Hepatocyte (in vitro differentiated cells): ENCODE measurements at regions not wholly inside any gene's neighbourhood (a gene's known extent, or its start where the extent isn't known, plus 50 kb on each side); places are given as distances from the start of the nearest gene placed in this dataset.

Source experiments
- DNase-seq: peaks from one replicate; pipeline ENCODE4 v3.0.0-alpha.2; 2016; ENCODE audit warnings: low spot score
- H2AFZ ChIP-seq: fragments of 200-600 bp; sonication (generic); 2 replicates; pipeline ENCODE4 v1.6.0; 2016; ENCODE audit warnings: antibody characterized with exemption, mild to moderate bottlenecking
- H3K27ac ChIP-seq: fragments of 200-600 bp; sonication (generic); 2 replicates; pipeline ENCODE4 v1.5.1; 2016; ENCODE audit warnings: mild to moderate bottlenecking
- H3K27me3 ChIP-seq: fragments of 200-600 bp; sonication (generic); 2 replicates; pipeline ENCODE4 v1.6.1; 2016
- H3K36me3 ChIP-seq: fragments of 200-600 bp; sonication (generic); replicated peaks from 2 replicates; pipeline ENCODE4 v1.5.1; 2016; ENCODE audit warnings: low read depth; ENCODE audit not compliant: insufficient read depth
- H3K4me1 ChIP-seq: fragments of 200-600 bp; sonication (generic); 2 replicates; pipeline ENCODE4 v1.5.1; 2016; ENCODE audit warnings: mild to moderate bottlenecking, moderate library complexity; ENCODE audit not compliant: insufficient read depth
- H3K4me2 ChIP-seq: fragments of 200-600 bp; sonication (generic); 2 replicates; pipeline ENCODE4 v1.6.0; 2016
- H3K4me3 ChIP-seq: fragments of 200-600 bp; sonication (generic); 2 replicates; pipeline ENCODE4 v1.5.1; 2016; ENCODE audit warnings: mild to moderate bottlenecking
- H3K79me2 ChIP-seq: fragments of 200-600 bp; sonication (generic); 2 replicates; pipeline ENCODE4 v1.6.0; 2017; ENCODE audit warnings: mild to moderate bottlenecking
- H3K9me2 ChIP-seq: fragments of 200-600 bp; sonication (generic); replicated peaks from 2 replicates; pipeline ENCODE4 v1.6.0; 2017; ENCODE audit warnings: mild to moderate bottlenecking; ENCODE audit not compliant: insufficient read depth
- H3K9me3 ChIP-seq: fragments of 200-600 bp; sonication (generic); 2 replicates; pipeline ENCODE4 v1.5.1; 2016; ENCODE audit warnings: low read depth, mild to moderate bottlenecking
- H4K20me1 ChIP-seq: fragments of 200-600 bp; sonication (generic); 2 replicates; pipeline ENCODE4 v1.6.0; 2016; ENCODE audit warnings: mild to moderate bottlenecking; ENCODE audit not compliant: insufficient read depth, poor library complexity, severe bottlenecking
- EZH2 ChIP-seq: fragments of 200-600 bp; sonication (generic); IDR thresholded peaks from 2 replicates; pipeline ENCODE4 v1.6.1; 2016; ENCODE audit warnings: antibody characterized with exemption, mild to moderate bottlenecking, borderline replicate concordance
- EZH2phosphoT487 ChIP-seq: fragments of 200-600 bp; sonication (generic); IDR thresholded peaks from one replicate; pipeline ENCODE4 v1.6.1; 2018; ENCODE audit warnings: antibody characterized with exemption, mild to moderate bottlenecking, low read depth, moderate library complexity; ENCODE audit not compliant: unreplicated experiment, severe bottlenecking
- WGBS: methylation state at CpG from one replicate; pipeline ENCODE4 v1.1.6; 2016; ENCODE audit warnings: low lambda C conversion rate; ENCODE audit errors: missing lambda C conversion rate; 5-methylcytosine and 5-hydroxymethylcytosine counted together
- TF ChIP-seq, protein P1 (sequence below): fragments of 200-600 bp; sonication (generic); IDR thresholded peaks from 2 replicates; pipeline ENCODE4 v1.5.1; 2016; ENCODE audit warnings: antibody characterized with exemption, mild to moderate bottlenecking; ENCODE audit not compliant: poor library complexity

DNA sequence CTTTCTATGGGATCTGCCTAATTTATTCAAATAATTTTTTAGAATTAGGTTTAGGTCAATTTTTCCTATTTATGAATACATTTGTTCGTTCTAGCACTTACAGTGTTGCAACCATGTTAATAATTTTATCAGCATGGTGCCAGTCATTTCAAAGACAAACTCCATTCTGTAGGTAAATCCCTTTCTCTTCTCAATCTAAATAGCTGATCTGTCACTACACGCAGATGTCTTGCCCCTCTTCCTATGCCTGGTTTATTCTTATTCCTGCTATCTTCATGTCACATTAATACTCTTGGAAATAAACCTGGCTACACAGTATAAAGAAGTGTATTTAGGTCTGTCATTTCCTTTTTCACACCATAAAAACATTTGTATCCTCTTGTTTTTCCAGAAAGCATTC is 1172.4 kb downstream of the BRINP3 start:
- Histone ChIP-seq H3K4me3 (no peak overlapping the region), H3K27ac (no peak overlapping the region), H2AFZ (no peak overlapping the region), H3K27me3 (no peaks in the 10 kb centered on the region), H3K4me2 (no peak overlapping the region), H4K20me1 (no peaks in the 10 kb centered on the region), H3K9me3 (no peaks in the 10 kb centered on the region), H3K36me3 (no peaks in the 10 kb centered on the region), H3K4me1 (no peaks in the 10 kb centered on the region), H3K79me2 (no peaks in the 10 kb centered on the region), H3K9me2 (no peaks in the 10 kb centered on the region)
- TF ChIP-seq, protein P1, sequence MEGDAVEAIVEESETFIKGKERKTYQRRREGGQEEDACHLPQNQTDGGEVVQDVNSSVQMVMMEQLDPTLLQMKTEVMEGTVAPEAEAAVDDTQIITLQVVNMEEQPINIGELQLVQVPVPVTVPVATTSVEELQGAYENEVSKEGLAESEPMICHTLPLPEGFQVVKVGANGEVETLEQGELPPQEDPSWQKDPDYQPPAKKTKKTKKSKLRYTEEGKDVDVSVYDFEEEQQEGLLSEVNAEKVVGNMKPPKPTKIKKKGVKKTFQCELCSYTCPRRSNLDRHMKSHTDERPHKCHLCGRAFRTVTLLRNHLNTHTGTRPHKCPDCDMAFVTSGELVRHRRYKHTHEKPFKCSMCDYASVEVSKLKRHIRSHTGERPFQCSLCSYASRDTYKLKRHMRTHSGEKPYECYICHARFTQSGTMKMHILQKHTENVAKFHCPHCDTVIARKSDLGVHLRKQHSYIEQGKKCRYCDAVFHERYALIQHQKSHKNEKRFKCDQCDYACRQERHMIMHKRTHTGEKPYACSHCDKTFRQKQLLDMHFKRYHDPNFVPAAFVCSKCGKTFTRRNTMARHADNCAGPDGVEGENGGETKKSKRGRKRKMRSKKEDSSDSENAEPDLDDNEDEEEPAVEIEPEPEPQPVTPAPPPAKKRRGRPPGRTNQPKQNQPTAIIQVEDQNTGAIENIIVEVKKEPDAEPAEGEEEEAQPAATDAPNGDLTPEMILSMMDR: no peak
- TF ChIP-seq EZH2phosphoT487 (no peak), EZH2 (no peak)
- DNase-seq: no peak
- whole genome bisulfite sequencing: 71% methylated on average over 2 of the region's 2 CpGs

DNA sequence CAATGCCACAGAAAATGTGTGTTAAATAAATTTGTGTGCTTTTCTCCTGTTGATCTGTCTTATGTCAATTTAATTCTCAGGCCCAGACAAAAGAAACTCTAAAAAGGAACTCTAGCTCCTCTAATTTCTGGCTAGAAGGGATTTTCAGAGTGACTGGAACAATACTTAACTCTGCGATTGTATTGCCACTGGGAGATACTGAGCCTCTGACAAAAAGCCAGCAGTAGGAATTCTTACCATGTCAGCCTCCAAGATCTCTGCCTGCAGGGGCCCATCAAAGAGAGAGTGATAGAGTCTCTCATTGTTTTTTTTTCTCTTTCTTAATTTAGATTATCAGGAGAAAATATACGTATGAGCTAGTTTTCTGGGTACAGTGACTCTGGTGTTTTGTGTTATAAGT is 1165.7 kb downstream of the BRINP3 start:
- Histone ChIP-seq H2AFZ (no peak overlapping the region), H4K20me1 (no peaks in the 10 kb centered on the region), H3K9me3 (no peaks in the 10 kb centered on the region), H3K27me3 (no peaks in the 10 kb centered on the region), H3K9me2 (no peaks in the 10 kb centered on the region), H3K4me2 (no peak overlapping the region), H3K4me3 (no peak overlapping the region), H3K4me1 (no peaks in the 10 kb centered on the region), H3K36me3 (no peaks in the 10 kb centered on the region), H3K79me2 (no peaks in the 10 kb centered on the region), H3K27ac (no peak overlapping the region)
- TF ChIP-seq, protein P1: no peak
- no peak for TF ChIP-seq EZH2
- TF ChIP-seq EZH2phosphoT487: no peak
- 73% methylated on average over 2 of the region's 2 CpGs for WGBS
- no peak for DNase-seq

DNA sequence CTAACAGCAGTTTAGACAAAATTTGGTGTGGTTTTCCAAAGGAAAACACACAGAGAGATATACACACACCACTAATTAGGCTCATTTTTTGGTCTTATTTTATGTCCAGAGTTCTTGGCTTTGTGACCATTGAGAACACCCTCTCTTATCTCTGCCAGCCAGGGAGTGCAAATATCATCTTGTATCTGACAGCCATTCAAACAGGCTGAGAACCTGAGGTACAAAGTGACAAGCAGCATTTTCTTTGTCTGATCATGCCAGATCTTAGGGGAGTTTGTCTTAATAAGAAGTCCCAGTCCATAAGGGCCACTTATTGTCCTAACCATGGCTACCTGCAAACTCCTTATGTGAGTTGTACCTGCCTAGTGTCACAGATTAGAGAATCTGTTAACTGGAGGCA is 1165.2 kb downstream of the BRINP3 start:
- H3K27me3 ChIP-seq: no peaks in the 10 kb centered on the region
- no peaks in the 10 kb centered on the region for H3K4me1 ChIP-seq
- H2AFZ ChIP-seq: no peak overlapping the region
- TF ChIP-seq EZH2phosphoT487: no peak
- TF ChIP-seq, protein P1: no peak
- no peak for TF ChIP-seq EZH2
- H3K4me3 ChIP-seq: no peak overlapping the region
- H3K9me2 ChIP-seq: no peaks in the 10 kb centered on the region
- no peak for DNase-seq
- no peaks in the 10 kb centered on the region for H3K79me2 ChIP-seq
- H4K20me1 ChIP-seq: no peaks in the 10 kb centered on the region
- no peak overlapping the region for H3K4me2 ChIP-seq
- no peak overlapping the region for H3K27ac ChIP-seq
- H3K36me3 ChIP-seq: no peaks in the 10 kb centered on the region
- no peaks in the 10 kb centered on the region for H3K9me3 ChIP-seq

DNA sequence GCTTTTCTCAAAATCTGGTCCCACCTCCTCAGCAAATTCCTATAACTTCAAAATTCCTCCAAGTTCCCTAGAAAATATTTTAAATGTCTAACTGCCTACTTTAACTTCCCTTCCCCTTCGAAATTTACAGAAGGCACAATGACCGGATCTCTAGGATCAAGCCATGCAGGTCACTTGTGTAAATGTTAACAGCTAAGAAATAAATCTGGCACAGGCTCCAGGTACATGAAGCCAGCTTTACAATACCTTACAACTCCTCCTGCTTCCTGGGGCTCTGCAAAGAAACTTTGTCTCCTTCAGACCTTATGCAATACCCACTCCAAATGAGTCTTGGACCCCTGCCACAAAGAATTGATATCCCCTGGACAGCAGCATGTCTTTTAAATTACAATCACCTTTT is 1164.2 kb downstream of the BRINP3 start:
- no peak overlapping the region for H2AFZ ChIP-seq
- H3K27me3 ChIP-seq: no peaks in the 10 kb centered on the region
- DNase-seq: no peak
- no peak overlapping the region for H3K27ac ChIP-seq
- TF ChIP-seq EZH2phosphoT487: no peak
- no peak for TF ChIP-seq EZH2
- TF ChIP-seq, protein P1: no peak
- no peaks in the 10 kb centered on the region for H3K9me2 ChIP-seq
- no peak overlapping the region for H3K4me2 ChIP-seq
- no peaks in the 10 kb centered on the region for H4K20me1 ChIP-seq
- H3K9me3 ChIP-seq: no peaks in the 10 kb centered on the region
- no peaks in the 10 kb centered on the region for H3K79me2 ChIP-seq
- H3K4me1 ChIP-seq: no peaks in the 10 kb centered on the region
- no peak overlapping the region for H3K4me3 ChIP-seq
- 90% methylated on average over 2 of the region's 2 CpGs for WGBS
- H3K36me3 ChIP-seq: no peaks in the 10 kb centered on the region
